ENCODE measurements at regions not wholly inside any gene's neighbourhood (a gene's known extent, or its start where the extent isn't known, plus 50 kb on each side); places are given as distances from the start of the nearest gene placed in this dataset.
"Not testable (repeated sequence)": the region's sequence is repeated elsewhere in the genome, so short reads cannot be mapped to it uniquely, and the experiment has no call there.

- intact Hi-C loops (cut with DNase I); ATAC-seq; DNase-seq (ENCODE audit: missing footprints): not testable (repeated sequence)
Observed at GRCh38 chr21:9679029-9679428, 842.4 kb upstream of the TPTE start.

GRCh38 chr21:9688945-9689344 lies 832.4 kb upstream of the TPTE start:
- ATAC-seq; intact Hi-C loops (cut with DNase I); DNase-seq (ENCODE audit: missing footprints): not testable (repeated sequence)

DNA sequence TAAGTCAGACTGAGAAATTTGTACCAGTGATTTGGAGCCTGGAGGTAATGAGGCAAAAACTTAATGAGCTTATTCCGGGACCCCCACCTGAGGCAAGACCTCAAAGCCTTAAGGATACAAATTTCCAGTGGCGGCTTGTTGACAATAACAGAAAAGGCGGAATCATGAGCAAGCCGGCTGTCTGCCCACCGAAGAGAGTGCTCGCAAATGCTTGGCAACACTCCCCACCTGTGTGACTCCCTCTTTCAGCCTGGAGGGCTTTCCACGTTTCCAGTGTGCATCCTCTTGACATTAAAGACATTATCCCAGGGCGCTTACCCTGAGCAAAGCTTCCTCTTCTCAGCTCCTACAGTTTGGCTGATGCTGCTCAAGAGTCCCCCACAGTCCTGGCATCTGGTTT lies 830.4 kb upstream of the TPTE start:
- DNase-seq (ENCODE audit: missing footprints); ATAC-seq; intact Hi-C loops (cut with DNase I): not testable (repeated sequence)

DNA sequence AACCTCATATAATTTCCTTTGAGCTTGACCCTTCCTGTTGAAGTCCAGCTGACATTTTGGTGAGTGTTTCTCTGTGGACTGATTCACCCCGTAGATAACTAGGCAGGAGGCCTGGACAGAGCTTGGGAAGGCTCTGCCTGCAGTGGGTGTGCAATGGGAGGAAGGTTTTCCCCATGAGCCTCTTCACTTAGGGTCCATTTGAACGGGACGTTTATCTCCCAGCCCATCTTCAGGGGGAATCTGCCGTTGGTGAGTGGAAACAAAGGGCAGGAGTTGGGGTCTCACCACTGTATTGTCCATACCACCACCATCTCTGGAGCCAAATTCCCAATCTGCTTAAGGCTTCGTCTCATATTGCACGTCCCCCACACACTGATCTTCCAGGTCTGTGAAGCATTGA lies 825.6 kb upstream of the TPTE start:
- ATAC-seq; DNase-seq (ENCODE audit: missing footprints); intact Hi-C loops (cut with DNase I): not testable (repeated sequence)

DNA sequence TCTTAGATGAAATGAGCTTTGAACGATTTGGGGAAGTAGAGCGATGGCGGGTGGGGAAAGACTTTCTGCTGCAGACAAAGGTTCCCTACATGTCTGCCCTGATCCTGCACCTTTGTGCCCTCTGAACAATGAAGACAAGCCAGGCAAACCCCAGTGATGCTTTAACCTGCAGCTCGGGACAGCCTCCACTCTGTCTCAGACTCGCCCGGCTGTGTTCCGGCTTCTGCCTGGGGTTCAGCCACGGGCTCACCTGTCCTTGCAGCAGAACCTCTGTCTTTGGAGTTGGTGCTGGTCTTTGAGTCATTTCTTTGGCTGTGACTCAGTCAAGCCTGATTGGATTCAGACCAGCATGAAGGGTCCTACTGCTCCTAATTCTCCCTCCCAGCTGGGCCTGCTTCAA lies 823.6 kb upstream of the TPTE start:
- DNase-seq (ENCODE audit: missing footprints); ATAC-seq; intact Hi-C loops (cut with DNase I): not testable (repeated sequence)

DNA sequence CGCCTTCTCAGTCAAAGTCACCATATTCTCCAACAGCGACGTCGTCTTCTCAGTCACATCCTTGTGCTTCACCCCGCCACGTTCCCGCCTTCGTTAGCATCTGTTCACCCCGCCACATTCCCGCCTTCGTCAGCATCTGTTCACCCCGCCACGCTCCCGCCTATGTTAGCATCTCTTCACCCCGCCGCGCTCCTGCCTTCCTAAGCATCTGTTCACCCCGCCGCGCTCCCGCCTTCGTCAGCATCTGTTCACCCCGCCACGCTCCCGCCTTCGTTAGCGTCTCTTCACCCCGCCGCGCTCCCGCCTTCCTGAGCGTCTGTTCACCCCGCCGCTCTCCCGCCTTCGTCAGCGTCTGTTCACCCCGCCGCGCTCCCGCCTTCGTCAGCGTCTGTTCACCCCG lies 816.4 kb upstream of the TPTE start:
- ATAC-seq; DNase-seq (ENCODE audit: missing footprints); intact Hi-C loops (cut with DNase I): not testable (repeated sequence)

DNA sequence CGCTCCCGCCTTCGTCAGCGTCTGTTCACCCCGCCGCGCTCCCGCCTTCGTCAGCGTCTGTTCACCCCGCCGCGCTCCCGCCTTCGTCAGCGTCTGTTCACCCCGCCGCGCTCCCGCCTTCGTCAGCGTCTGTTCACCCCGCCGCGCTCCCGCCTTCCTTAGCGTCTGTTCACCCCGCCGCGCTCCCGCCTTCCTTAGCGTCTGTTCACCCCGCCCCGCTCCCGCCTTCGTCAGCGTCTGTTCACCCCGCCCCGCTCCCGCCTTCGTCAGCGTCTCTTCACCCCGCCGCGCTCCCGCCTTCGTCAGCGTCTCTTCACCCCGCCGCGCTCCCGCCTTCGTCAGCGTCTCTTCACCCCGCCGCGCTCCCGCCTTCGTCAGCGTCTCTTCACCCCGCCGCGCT lies 815.9 kb upstream of the TPTE start:
- ATAC-seq; intact Hi-C loops (cut with DNase I); DNase-seq (ENCODE audit: missing footprints): not testable (repeated sequence)

DNA sequence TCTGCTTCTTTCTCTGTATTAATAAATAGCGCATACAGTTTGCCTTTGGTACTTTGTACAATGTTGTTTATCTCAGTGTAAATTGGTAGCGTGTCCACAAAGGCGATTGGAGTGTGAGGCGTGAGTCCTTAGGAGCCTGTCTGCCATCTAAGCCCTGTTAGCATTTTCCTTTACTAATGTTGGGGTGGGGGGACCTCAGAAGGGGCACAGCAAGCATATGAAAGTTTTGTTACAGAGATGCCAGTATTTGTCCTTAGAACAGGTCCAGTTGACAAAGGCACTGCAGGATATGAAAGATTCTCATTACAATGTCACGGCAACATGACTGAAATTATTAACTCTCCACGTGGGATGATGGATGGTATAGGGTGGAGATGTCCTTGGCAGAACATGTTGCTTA lies 796.8 kb upstream of the TPTE start:
- intact Hi-C loops (cut with DNase I); DNase-seq (ENCODE audit: missing footprints): not testable (repeated sequence)
- peak; percentile 21 for ATAC-seq

- intact Hi-C loops (cut with DNase I); ATAC-seq; DNase-seq (ENCODE audit: missing footprints): not testable (repeated sequence)
Observed at GRCh38 chr21:9727187-9727586, 794.2 kb upstream of the TPTE start.

DNA sequence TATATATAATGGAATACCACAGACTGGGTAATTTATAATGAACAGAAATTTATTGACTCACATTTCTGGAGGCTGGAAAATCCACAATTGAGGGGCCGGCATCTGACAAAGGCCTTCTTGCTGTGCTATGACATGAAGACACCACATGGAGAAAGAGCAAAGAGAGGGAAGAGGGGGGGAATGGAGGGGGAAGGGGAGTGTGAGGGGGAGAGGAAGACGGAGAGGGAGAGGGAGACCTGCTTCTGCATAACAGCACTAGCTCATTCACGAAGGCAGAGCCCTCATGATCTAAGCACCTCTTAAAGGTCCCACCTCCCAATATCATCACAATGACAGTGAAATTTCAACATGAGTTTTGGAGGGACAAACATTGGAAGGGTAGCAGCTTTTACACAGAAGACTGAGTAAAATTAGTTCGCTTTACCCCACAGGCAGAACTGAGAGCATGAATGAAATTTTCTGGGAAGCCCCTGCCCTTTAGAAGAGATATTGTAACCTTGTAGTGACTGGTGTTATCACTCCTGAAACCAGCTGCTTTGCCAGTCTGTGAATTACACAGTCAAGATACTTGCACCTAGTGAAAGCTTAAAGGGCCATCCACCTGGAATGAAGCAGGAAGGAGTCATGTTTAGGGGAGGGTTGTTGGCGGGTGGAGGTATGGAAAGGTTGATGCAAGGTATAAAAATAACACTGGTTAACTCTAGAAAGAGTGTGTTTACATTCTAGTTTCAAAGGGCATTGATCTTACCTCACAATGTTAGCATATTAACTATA lies 793.0 kb upstream of the TPTE start:
- ATAC-seq; intact Hi-C loops (cut with DNase I); DNase-seq (ENCODE audit: missing footprints): not testable (repeated sequence)

DNA sequence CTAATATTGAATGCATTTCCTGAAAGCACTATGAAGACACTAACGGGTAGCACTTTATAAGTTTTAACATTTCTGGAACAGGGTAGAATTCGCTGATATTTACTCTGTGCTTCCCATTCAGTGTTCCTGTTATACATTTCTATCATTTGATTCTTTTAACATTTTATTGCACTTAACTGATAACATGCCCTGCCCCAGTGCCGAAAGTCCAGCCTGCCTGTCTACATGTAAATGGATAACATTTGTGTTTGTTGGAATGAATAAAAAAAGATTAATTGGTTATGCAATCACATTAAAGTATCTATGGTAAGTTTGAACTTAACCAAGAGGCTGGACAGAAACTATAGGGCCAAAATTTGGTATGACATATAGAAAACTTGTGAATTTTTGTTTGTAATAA lies 790.5 kb upstream of the TPTE start:
- ATAC-seq (no peak), DNase-seq (ENCODE audit: missing footprints) (no peak)
- intact Hi-C loops (cut with DNase I): no loop called here

DNA sequence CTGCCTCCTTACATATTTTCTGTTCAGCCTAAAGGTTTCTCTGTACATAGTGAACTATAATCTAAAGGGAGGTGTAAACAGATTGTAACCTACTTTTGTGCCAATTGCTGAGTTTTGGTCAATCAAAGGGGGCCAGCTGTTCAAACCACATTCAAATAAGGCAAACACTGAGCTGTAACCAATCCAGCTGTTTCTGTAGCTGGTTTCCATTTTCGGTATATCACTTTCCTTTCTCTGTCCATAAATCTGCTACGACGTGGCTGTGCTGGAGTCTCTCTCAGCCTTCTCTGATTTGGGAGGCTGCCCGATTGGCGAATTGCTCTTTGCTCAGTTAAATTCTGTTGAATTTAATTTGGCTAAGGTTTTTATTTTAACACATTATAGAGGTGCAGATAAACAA lies 790.1 kb upstream of the TPTE start:
- ATAC-seq; intact Hi-C loops (cut with DNase I); DNase-seq (ENCODE audit: missing footprints): not testable (repeated sequence)

DNA sequence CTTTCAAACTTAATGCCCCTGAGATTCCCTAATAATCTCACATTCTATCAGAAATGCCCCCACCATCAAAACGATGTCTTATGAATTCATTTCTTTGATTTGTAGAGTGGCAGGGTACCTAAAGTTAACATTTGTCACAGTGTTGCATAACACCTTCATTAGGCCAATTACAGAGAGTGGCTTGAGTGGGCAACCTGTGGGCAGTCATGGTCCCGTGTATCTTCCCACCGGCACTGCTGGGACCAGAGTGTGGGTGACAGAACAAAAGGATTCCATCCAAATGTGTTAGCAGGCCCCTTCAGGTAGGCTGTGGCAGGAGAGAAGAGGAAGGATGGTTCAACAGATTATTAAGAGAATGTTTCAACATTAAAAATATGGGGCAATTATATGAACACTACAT lies 788.8 kb upstream of the TPTE start:
- intact Hi-C loops (cut with DNase I); ATAC-seq; DNase-seq (ENCODE audit: missing footprints): not testable (repeated sequence)

- DNase-seq (ENCODE audit: missing footprints); intact Hi-C loops (cut with DNase I); ATAC-seq: not testable (repeated sequence)
Observed at GRCh38 chr21:9733761-9734558, 787.4 kb upstream of the TPTE start.

DNA sequence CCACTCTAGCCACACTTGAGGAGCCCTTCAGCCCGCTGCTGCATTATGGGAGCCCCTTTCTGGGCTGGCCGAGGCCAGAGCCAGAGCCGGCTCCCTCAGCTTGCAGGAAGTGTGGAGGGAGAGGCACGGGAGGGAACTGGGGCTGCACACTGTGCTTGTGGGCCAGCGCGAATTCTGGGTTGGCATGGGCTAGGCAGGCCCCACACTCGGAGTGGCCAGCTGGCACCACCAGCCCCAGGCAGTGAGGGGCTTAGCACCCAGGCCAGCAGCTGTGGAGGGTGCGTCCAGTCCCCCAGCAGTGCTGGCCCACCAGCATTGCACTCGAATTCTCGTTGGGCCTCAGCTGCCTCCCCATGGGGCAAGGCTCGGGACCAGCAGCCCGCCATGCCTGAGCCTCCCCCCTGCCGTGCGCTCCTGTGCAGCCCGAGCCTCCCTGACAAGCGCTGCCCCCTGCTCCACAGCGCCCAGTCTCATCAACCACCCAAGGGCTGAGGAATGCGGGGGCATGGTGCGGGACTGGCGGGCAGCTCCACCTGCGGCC lies 785.9 kb upstream of the TPTE start:
- intact Hi-C loops (cut with DNase I): no loop called here
- no peak for ATAC-seq
- DNase-seq (ENCODE audit: missing footprints): no peak

GRCh38 chr21:9737301-9737700 lies 784.1 kb upstream of the TPTE start:
- ATAC-seq; intact Hi-C loops (cut with DNase I); DNase-seq (ENCODE audit: missing footprints): not testable (repeated sequence)

DNA sequence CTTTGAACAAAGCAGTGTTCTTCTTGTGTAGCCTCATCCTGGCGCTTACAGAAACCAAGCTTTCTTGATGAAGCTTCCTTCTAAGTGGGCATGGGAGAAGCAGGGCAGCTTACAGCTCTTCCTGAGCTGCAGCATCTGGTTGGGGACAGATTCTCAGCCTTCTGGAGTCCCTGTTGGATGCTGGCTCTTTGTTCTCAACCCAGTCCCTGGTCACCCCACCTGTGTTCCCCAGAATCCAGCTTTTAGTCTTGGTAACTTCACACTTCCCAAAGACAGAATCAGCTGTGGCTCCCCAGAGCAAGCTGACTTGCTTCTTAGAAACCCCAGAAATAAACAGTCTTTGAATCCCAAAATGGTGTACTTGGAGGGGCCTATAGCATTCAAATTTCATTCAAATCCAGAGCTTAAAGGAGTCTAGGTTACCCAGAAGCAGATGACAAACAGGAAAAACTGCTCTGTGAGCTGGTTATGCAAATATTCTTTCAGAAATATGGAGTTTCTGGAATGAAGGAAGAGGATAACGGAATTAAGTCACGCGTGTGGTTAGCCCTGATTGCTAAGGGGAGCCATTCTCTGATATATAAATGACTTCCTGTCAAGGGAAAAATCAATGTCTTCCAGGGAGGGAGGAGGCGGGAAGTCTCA lies 783.4 kb upstream of the TPTE start:
- DNase-seq (ENCODE audit: missing footprints); intact Hi-C loops (cut with DNase I); ATAC-seq: not testable (repeated sequence)

GRCh38 chr21:9738527-9738926 lies 782.9 kb upstream of the TPTE start:
- intact Hi-C loops (cut with DNase I): no loop called here
- DNase-seq (ENCODE audit: missing footprints) (no peak), ATAC-seq (peak; percentile 15)

DNA sequence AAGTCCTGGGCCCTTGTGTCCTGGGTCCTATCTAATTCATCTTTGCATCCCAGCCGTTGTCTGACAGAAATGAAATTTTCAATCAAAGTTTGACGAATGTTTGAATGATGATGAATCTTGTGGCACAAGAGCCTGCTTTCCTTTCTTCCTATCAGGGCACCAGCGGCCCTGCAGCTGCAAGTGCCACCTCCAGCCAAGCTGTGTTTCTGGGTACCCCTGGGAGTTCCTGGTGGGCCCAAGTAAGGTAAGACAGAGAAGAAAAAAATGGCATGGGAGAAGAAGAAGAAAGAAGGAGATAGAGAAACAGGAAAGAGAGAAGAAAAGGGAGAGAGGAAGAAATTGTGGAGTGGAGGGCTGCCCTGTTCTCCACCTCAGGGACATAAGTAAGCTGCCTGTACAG lies 782.1 kb upstream of the TPTE start:
- no peak for ATAC-seq
- DNase-seq (ENCODE audit: missing footprints): no peak
- intact Hi-C loops (cut with DNase I): no loop called here
